ENCODE measurements at regions not wholly inside any gene's neighbourhood (a gene's known extent, or its start where the extent isn't known, plus 50 kb on each side); places are given as distances from the start of the nearest gene placed in this dataset.

GRCh38 chr13:78067290-78067689, 148.7 kb upstream of the EDNRB start:
- DNase-seq (ENCODE audit: low spot score) (no peak), ATAC-seq (no peak)
- Histone ChIP-seq H3F3A (replicated peaks; ENCODE audit: low read depth) (no peaks in the 10 kb centered on the region), H3K27me3 (ENCODE audit: insufficient read depth) (no peaks in the 10 kb centered on the region), H2AFZ (peak overlapping the region; percentile 80; the same call in 1 of the 2 replicates), H3K79me2 (replicated peaks; ENCODE audit: insufficient read depth) (no peaks in the 10 kb centered on the region), H4K20me1 (replicated peaks; ENCODE audit: insufficient read depth) (no peaks in the 10 kb centered on the region), H3K4me1 (ENCODE audit: insufficient read depth) (no peaks in the 10 kb centered on the region), H3K27ac (ENCODE audit: low read depth) (no peak overlapping the region), H3K4me3 (no peak overlapping the region), H3K4me2 (no peak overlapping the region), H3K9me2 (ENCODE audit: insufficient read depth) (0 out of 2 replicates have a peak, but pooled peaks cover 5% of the 10 kb centered on the region), H3K36me3 (ENCODE audit: insufficient read depth) (no peaks in the 10 kb centered on the region)
- Mint-ChIP-seq H3K27me3 (ENCODE audit: insufficient read depth, low read depth, poor library complexity) (peaks cover 2% of the 10 kb centered on the region), H3K4me3 (no peak overlapping the region), H3K9me3 (peaks cover 3% of the 10 kb centered on the region; the same call in 1 of the 3 replicates), H3K27ac (no peak overlapping the region), H3K4me1 (no peaks in the 10 kb centered on the region), H3K36me3 (ENCODE audit: low read depth) (no peaks in the 10 kb centered on the region)
- TF ChIP-seq NANOG (IDR thresholded peaks at IDR 0.05; ENCODE audit: borderline replicate concordance) (no peak), EZH2phosphoT487 (IDR thresholded peaks at IDR 0.05; ENCODE audit: unreplicated experiment) (no peak), STAT1 (IDR thresholded peaks at IDR 0.05; ENCODE audit: unreplicated experiment) (no peak)
- TF ChIP-seq, protein P1, sequence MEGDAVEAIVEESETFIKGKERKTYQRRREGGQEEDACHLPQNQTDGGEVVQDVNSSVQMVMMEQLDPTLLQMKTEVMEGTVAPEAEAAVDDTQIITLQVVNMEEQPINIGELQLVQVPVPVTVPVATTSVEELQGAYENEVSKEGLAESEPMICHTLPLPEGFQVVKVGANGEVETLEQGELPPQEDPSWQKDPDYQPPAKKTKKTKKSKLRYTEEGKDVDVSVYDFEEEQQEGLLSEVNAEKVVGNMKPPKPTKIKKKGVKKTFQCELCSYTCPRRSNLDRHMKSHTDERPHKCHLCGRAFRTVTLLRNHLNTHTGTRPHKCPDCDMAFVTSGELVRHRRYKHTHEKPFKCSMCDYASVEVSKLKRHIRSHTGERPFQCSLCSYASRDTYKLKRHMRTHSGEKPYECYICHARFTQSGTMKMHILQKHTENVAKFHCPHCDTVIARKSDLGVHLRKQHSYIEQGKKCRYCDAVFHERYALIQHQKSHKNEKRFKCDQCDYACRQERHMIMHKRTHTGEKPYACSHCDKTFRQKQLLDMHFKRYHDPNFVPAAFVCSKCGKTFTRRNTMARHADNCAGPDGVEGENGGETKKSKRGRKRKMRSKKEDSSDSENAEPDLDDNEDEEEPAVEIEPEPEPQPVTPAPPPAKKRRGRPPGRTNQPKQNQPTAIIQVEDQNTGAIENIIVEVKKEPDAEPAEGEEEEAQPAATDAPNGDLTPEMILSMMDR (conservative IDR thresholded peaks at IDR 0.05; ENCODE audit: low read depth in 2 of 2): no peak

DNA sequence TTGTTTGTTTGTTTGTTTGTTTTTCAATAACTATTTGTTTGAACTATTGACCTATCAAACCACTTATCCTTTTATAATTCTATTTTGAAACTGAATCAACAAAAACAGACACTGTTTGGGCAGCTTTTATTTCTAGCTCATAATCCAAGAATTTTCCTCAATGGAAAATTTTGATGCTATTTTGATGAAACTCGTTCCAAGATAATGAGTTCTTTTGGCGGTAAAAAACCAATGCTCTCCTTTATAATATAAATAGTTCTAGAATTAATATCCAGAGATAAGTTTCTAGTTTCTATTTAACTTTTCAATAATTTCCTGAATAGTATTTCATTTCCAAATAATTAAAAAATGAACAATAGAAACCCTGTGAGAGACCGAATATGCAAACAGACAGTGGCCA, 146.5 kb upstream of the EDNRB start:
- Histone ChIP-seq H2AFZ (no peak overlapping the region; the same call in 1 of the 2 replicates), H3K79me2 (replicated peaks; ENCODE audit: insufficient read depth) (no peaks in the 10 kb centered on the region), H3K4me2 (no peak overlapping the region), H3K27me3 (ENCODE audit: insufficient read depth) (no peaks in the 10 kb centered on the region), H3K4me1 (ENCODE audit: insufficient read depth) (no peaks in the 10 kb centered on the region; the same call in 1 of the 2 replicates), H4K20me1 (replicated peaks; ENCODE audit: insufficient read depth) (no peaks in the 10 kb centered on the region), H3K27ac (ENCODE audit: low read depth) (no peak overlapping the region), H3K9me2 (ENCODE audit: insufficient read depth) (no peaks in the 10 kb centered on the region), H3F3A (replicated peaks; ENCODE audit: low read depth) (no peaks in the 10 kb centered on the region), H3K4me3 (no peak overlapping the region), H3K36me3 (ENCODE audit: insufficient read depth) (no peaks in the 10 kb centered on the region)
- Mint-ChIP-seq H3K4me1 (no peaks in the 10 kb centered on the region), H3K27me3 (ENCODE audit: insufficient read depth, low read depth, poor library complexity) (peaks cover 2% of the 10 kb centered on the region), H3K27ac (no peak overlapping the region), H3K4me3 (no peak overlapping the region), H3K9me3 (peaks cover 4% of the 10 kb centered on the region; the same call in 1 of the 3 replicates), H3K36me3 (ENCODE audit: low read depth) (no peaks in the 10 kb centered on the region)
- no peak for ATAC-seq
- no peak for DNase-seq (ENCODE audit: low spot score)
- TF ChIP-seq NANOG (IDR thresholded peaks at IDR 0.05; ENCODE audit: borderline replicate concordance) (no peak), EZH2phosphoT487 (IDR thresholded peaks at IDR 0.05; ENCODE audit: unreplicated experiment) (no peak), REST (IDR thresholded peaks at IDR 0.05; ENCODE audit: unreplicated experiment) (no peak), ZNF331 (CRISPR knock-in tag; IDR thresholded peaks at IDR 0.05; ENCODE audit: low read depth) (no peak), JUNB (IDR thresholded peaks at IDR 0.05; ENCODE audit: unreplicated experiment) (no peak), CREB1 (CRISPR knock-in tag; IDR thresholded peaks at IDR 0.05; ENCODE audit: low read depth) (no peak), ZNF114 (CRISPR knock-in tag; IDR thresholded peaks at IDR 0.05) (no peak), EZH2 (IDR thresholded peaks at IDR 0.05; ENCODE audit: low read depth, unreplicated experiment) (no peak), STAT1 (IDR thresholded peaks at IDR 0.05; ENCODE audit: unreplicated experiment) (no peak), POLR2AphosphoS5 (IDR thresholded peaks at IDR 0.05; ENCODE audit: low read depth) (no peak)
- TF ChIP-seq, protein P1 (conservative IDR thresholded peaks at IDR 0.05; ENCODE audit: low read depth in 2 of 2): no peak

Data from GM23338 (cell line).